Activated CD4-positive, alpha-beta memory T cell treated with anti-CD3 and anti-CD28 coated beads for 36 hours (primary cell): ENCODE measurements at regions not wholly inside any gene's neighbourhood (a gene's known extent, or its start where the extent isn't known, plus 50 kb on each side); places are given as distances from the start of the nearest gene placed in this dataset.
"Not testable (repeated sequence)": the region's sequence is repeated elsewhere in the genome, so short reads cannot be mapped to it uniquely, and the experiment has no call there.

Source experiments
- CTCF ChIA-PET: fragments of 350-600 bp; sonication (Branson Sonifier 250); formaldehyde crosslinking; loops from one replicate; lab custom pipeline; 2021; ENCODE audit warnings: antibody characterized with exemption, inconsistent platforms; lab: Charles Lee
- POLR2A ChIA-PET: fragments of 350-600 bp; sonication (Branson Sonifier 250); formaldehyde crosslinking; loops from one replicate; lab custom pipeline; 2021; ENCODE audit warnings: antibody characterized with exemption; lab: Charles Lee
- DNase-seq: peaks from one replicate; pipeline ENCODE4 v3.0.0-alpha.2; 2020
- H3K27ac Mint-ChIP-seq: one replicate; pipeline ENCODE4 v1.8.0; 2021; ENCODE audit warnings: mixed read lengths
- H3K27me3 Mint-ChIP-seq: one replicate; pipeline ENCODE4 v1.8.0; 2021; ENCODE audit warnings: mixed read lengths
- H3K36me3 Mint-ChIP-seq: one replicate; pipeline ENCODE4 v1.8.0; 2021; ENCODE audit warnings: mixed read lengths
- H3K4me1 Mint-ChIP-seq: one replicate; pipeline ENCODE4 v1.8.0; 2021; ENCODE audit warnings: low read depth, mixed read lengths
- H3K4me3 Mint-ChIP-seq: one replicate; pipeline ENCODE4 v1.8.0; 2021; ENCODE audit warnings: mild to moderate bottlenecking, mixed read lengths
- H3K9me3 Mint-ChIP-seq: one replicate; pipeline ENCODE4 v1.8.0; 2021; ENCODE audit warnings: mixed read lengths
- intact Hi-C: fragments of 100-400 bp; cut with micrococcal nuclease; formaldehyde crosslinking; loops from one replicate; pipeline ENCODE4 v1.15.1; 2023

GRCh38 chr9:82761956-82762355 lies 301.0 kb downstream of the RASEF start:
- DNase-seq = no peak
- Mint-ChIP-seq H3K36me3 (no peaks in the 10 kb centered on the region), H3K9me3 (peaks cover 4% of the 10 kb centered on the region), H3K27ac (no peak overlapping the region), H3K4me3 (no peak overlapping the region), H3K27me3 (no peaks in the 10 kb centered on the region), H3K4me1 (no peaks in the 10 kb centered on the region)
- CTCF ChIA-PET = no interaction called here
- POLR2A ChIA-PET = no interaction called here
- intact Hi-C loops = no loop called here

DNA sequence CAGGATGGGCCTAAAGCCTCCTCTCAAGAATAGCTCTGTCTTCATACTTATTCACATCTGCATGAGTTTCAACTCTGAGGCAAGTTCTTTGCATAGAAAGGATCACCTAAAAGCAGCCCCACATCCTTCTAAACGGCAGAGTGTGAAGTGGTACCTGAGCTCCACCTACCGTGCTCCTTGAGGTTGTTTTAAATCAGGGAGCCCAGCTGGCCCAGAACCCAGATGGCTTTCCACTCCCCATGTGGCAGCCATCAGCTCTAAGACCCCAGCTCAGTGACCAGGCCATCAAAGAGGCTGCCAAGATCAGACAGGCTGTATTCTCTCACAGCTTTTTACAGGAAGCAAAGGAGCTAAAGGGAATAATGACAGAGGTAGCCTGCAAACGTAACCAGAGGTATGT lies 299.3 kb downstream of the RASEF start:
- CTCF ChIA-PET = no interaction called here
- Mint-ChIP-seq H3K27ac (no peak overlapping the region), H3K27me3 (no peaks in the 10 kb centered on the region), H3K9me3 (peaks cover 3% of the 10 kb centered on the region), H3K36me3 (no peaks in the 10 kb centered on the region), H3K4me1 (no peaks in the 10 kb centered on the region), H3K4me3 (no peak overlapping the region)
- intact Hi-C loops = no loop called here
- DNase-seq = no peak
- POLR2A ChIA-PET = no interaction called here

GRCh38 chr9:82764061-82764668 lies 298.8 kb downstream of the RASEF start:
- H3K27ac Mint-ChIP-seq = no peak overlapping the region
- H3K36me3 Mint-ChIP-seq = no peaks in the 10 kb centered on the region
- H3K27me3 Mint-ChIP-seq = no peaks in the 10 kb centered on the region
- intact Hi-C loops = no loop called here
- no peak overlapping the region for H3K4me3 Mint-ChIP-seq
- peaks cover 3% of the 10 kb centered on the region for H3K9me3 Mint-ChIP-seq
- DNase-seq = no peak
- ChIA-PET POLR2A (no interaction called here), CTCF (no interaction called here)
- no peaks in the 10 kb centered on the region for H3K4me1 Mint-ChIP-seq

DNA sequence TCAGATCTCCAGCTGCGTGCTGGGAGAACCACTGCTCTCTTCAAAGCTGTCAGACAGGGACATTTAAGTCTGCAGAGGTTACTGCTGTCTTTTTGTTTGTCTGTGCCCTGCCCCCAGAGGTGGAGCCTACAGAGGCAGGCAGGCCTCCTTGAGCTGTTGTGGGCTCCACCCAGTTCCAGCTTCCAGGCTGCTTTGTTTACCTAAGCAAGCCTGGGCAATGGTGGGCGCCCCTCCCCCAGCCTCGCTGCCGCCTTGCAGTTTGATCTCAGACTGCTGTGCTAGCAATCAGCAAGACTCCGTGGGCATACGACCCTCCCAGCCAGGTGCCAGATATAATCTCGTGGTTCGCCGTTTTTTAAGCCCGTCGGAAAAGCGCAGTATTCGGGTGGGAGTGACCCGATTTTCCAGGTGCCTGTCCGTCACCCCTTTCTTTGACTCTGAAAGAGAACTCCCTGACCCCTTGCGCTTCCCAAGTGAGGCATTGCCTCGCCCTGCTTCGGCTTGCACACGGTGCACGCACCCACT lies 288.2 kb downstream of the RASEF start:
- intact Hi-C loops, H3K4me3 Mint-ChIP-seq, H3K36me3 Mint-ChIP-seq, CTCF ChIA-PET, DNase-seq, H3K27ac Mint-ChIP-seq, H3K4me1 Mint-ChIP-seq, POLR2A ChIA-PET, H3K9me3 Mint-ChIP-seq, H3K27me3 Mint-ChIP-seq: not testable (repeated sequence)

DNA sequence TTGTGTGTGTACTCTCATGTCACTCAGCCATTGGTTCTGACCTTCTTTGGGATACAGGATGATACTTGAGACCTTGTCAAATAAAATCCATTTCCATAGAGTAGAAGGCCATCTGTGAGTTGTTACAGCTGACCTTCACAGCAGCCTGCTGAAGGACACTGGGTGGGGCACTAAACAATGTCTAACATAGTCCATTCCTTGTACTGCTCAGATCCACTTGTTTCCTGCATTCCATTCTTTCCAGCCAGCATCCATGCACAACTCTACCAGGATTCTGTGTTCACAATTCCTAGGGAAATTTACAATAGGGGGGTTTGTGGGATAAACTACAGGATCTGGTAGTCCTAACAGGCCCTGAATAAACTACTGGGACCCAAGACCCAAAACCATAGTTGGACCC lies 286.4 kb downstream of the RASEF start:
- ChIA-PET CTCF (no interaction called here), POLR2A (no interaction called here)
- Mint-ChIP-seq H3K27me3 (no peaks in the 10 kb centered on the region), H3K27ac (no peak overlapping the region), H3K4me3 (no peak overlapping the region), H3K36me3 (no peaks in the 10 kb centered on the region), H3K4me1 (no peaks in the 10 kb centered on the region), H3K9me3 (peaks cover 2% of the 10 kb centered on the region)
- DNase-seq = no peak
- intact Hi-C loops = no loop called here

DNA sequence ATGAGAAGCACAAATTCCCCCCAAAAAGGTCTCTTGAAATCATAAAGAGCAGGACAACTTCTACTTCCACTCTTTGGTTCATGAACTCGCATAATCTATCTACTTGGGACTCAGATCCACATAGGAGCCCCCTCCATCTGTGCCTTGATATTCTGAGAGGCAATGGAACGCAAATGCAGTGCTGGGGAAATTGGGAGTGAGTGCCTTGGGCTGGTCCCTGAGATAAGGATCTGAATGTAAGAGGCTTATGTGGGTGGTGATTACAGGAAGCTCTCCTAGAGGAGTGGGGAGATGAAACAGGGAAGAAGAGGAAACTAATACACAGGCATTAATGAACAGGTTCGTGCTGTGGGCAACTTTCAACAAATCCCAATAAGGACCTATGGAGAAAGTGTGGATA lies 285.6 kb downstream of the RASEF start:
- Mint-ChIP-seq H3K4me3 (no peak overlapping the region), H3K9me3 (peaks cover 2% of the 10 kb centered on the region), H3K27ac (no peak overlapping the region), H3K4me1 (no peaks in the 10 kb centered on the region), H3K27me3 (no peaks in the 10 kb centered on the region), H3K36me3 (no peaks in the 10 kb centered on the region)
- no peak for DNase-seq
- CTCF ChIA-PET = no interaction called here
- POLR2A ChIA-PET = no interaction called here
- intact Hi-C loops = no loop called here

- DNase-seq, intact Hi-C loops, H3K4me1 Mint-ChIP-seq, H3K4me3 Mint-ChIP-seq, H3K27ac Mint-ChIP-seq, H3K27me3 Mint-ChIP-seq, CTCF ChIA-PET, POLR2A ChIA-PET, H3K9me3 Mint-ChIP-seq, H3K36me3 Mint-ChIP-seq: not testable (repeated sequence)
Observed at GRCh38 chr9:82778923-82779322, 284.0 kb downstream of the RASEF start.

DNA sequence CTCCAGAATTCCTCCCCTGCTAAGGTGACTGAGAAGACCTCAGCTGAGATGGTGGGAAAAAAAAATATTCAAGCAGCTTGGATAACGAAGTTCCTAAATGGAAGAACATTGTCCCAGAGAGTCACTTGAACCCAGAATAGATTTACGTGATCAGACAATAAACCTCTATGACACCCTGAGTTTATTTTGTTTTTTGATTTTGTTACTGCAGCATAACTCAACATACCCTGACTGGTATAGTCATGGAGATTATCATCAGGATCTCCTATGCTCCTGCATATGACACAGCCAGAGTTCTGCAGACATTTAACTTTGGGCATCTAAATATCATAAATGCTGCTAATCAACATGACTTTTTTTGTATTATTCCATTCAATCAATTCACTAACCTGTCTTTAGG lies 282.9 kb downstream of the RASEF start:
- no peaks in the 10 kb centered on the region for H3K4me1 Mint-ChIP-seq
- ChIA-PET CTCF (no interaction called here), POLR2A (no interaction called here)
- no peaks in the 10 kb centered on the region for H3K27me3 Mint-ChIP-seq
- intact Hi-C loops = no loop called here
- no peak for DNase-seq
- no peak overlapping the region for H3K27ac Mint-ChIP-seq
- no peaks in the 10 kb centered on the region for H3K36me3 Mint-ChIP-seq
- H3K9me3 Mint-ChIP-seq = peaks cover 8% of the 10 kb centered on the region
- no peak overlapping the region for H3K4me3 Mint-ChIP-seq

- DNase-seq = no peak
- POLR2A ChIA-PET = no interaction called here
- intact Hi-C loops = no loop called here
- peaks cover 8% of the 10 kb centered on the region for H3K9me3 Mint-ChIP-seq
- H3K36me3 Mint-ChIP-seq = no peaks in the 10 kb centered on the region
- H3K27me3 Mint-ChIP-seq = no peaks in the 10 kb centered on the region
- no peak overlapping the region for H3K27ac Mint-ChIP-seq
- no peak overlapping the region for H3K4me3 Mint-ChIP-seq
- no peaks in the 10 kb centered on the region for H3K4me1 Mint-ChIP-seq
- CTCF ChIA-PET = no interaction called here
Observed at GRCh38 chr9:82781921-82782392, 281.0 kb downstream of the RASEF start.

DNA sequence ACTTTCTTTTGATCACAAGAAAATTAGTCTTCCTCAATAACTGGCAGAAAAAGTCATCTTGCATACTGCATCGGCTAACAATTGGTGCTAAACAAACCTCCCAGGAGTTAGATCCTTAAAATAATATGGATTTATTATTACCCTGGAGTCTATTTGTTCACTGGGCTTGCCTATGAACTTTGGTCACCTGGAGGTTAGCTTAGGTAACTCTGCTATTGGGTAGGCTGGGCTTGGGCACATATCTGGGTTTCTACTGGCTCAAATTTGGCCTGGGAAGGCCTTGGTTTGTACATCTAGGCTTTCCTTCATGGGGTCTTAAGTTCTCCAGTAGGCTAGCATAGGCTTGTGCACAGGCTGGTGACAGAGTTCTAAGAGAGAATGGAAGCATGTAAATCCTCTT lies 279.9 kb downstream of the RASEF start:
- no peak for DNase-seq
- Mint-ChIP-seq H3K27me3 (no peaks in the 10 kb centered on the region), H3K9me3 (peaks cover 8% of the 10 kb centered on the region), H3K4me3 (no peak overlapping the region), H3K27ac (no peak overlapping the region), H3K4me1 (no peaks in the 10 kb centered on the region), H3K36me3 (no peaks in the 10 kb centered on the region)
- POLR2A ChIA-PET = no interaction called here
- intact Hi-C loops = no loop called here
- CTCF ChIA-PET = no interaction called here

- peaks cover 14% of the 10 kb centered on the region for H3K9me3 Mint-ChIP-seq
- POLR2A ChIA-PET = no interaction called here
- H3K4me1 Mint-ChIP-seq = no peaks in the 10 kb centered on the region
- DNase-seq = no peak
- no peaks in the 10 kb centered on the region for H3K27me3 Mint-ChIP-seq
- no peak overlapping the region for H3K4me3 Mint-ChIP-seq
- H3K27ac Mint-ChIP-seq = no peak overlapping the region
- H3K36me3 Mint-ChIP-seq = no peaks in the 10 kb centered on the region
- intact Hi-C loops = no loop called here
- CTCF ChIA-PET = no interaction called here
Observed at GRCh38 chr9:82784589-82784988, 278.4 kb downstream of the RASEF start.

DNA sequence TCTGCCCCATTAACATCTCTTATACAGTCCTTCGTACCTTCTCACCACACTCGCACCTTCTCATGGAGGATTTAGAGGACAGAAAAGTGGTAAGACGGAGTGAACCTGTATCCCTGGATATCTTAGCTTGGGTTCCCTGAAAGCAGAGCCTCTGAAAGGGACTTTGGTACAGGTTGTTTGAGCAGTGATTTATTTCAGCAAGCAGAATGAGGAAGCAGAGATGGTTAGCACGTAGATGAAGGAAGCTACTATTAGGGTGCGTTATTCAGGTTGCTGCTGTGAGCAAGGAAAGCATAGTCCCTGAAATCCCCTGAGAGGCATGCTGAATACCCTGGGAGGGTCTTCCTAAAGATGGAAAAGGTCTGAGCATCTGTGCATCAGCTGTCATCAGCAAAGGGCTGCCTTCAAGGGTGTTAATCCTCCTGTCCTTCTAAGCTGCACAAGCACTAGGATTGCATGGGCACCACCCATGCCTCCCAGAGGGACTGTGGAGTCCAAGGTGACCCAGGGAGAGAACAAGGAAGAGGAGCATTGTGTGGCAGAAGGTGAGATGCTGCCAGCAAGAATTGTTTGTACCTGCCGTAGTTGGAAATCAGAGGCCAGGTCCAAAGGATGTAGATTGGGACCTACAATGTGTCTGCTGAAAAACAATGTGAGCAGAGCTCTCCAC lies 273.7 kb downstream of the RASEF start:
- Mint-ChIP-seq H3K4me1 (no peaks in the 10 kb centered on the region), H3K36me3 (no peaks in the 10 kb centered on the region), H3K27me3 (no peaks in the 10 kb centered on the region), H3K9me3 (peaks cover 9% of the 10 kb centered on the region), H3K4me3 (no peak overlapping the region), H3K27ac (no peak overlapping the region)
- POLR2A ChIA-PET = no interaction called here
- intact Hi-C loops = no loop called here
- no peak for DNase-seq
- CTCF ChIA-PET = no interaction called here

DNA sequence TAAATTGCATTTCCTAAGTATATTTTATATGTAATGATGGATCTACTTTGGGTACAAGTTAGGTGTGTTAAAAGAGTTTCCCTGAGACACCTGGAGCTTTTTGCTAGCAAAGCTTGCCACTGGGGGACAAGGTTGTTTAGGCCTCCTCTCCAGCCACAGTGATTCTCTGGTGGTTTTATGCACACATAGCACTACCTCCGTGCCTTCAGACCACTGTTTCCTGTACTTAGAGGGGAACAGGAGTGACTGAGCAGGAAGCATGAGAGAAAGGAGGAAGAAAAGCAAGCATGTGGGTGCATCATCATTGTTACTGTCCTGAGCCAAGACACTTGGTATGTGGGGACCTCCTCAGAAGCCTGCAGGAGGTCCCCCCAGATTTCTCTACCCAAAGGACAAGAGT lies 272.1 kb downstream of the RASEF start:
- ChIA-PET POLR2A (no interaction called here), CTCF (no interaction called here)
- H3K36me3 Mint-ChIP-seq = no peaks in the 10 kb centered on the region
- H3K9me3 Mint-ChIP-seq = peaks cover 6% of the 10 kb centered on the region
- intact Hi-C loops = no loop called here
- no peaks in the 10 kb centered on the region for H3K4me1 Mint-ChIP-seq
- no peak overlapping the region for H3K4me3 Mint-ChIP-seq
- H3K27ac Mint-ChIP-seq = no peak overlapping the region
- H3K27me3 Mint-ChIP-seq = no peaks in the 10 kb centered on the region
- no peak for DNase-seq
